Spleen (tissue), 7 donors: ENCODE measurements at regions not wholly inside any gene's neighbourhood (a gene's known extent, or its start where the extent isn't known, plus 50 kb on each side); places are given as distances from the start of the nearest gene placed in this dataset.

Source experiments
- CTCF ChIP-seq, 11 experiments: fragments of 200-600 bp in 7 of 11; fragments of 450-650 bp in 4 of 11; sonication (generic) in 4 of 11; IDR thresholded peaks in 8 of 11; conservative IDR thresholded peaks in 3 of 11; 1 replicate in 7 of 11; 2 replicates in 4 of 11; pipeline versions ENCODE4 v1.4.0 to v1.8.0; 2016 to 2021; ENCODE audit warnings: antibody characterized with exemption in 11 of 11, inconsistent platforms in 4 of 11, mild to moderate bottlenecking in 1 of 11
- POLR2A ChIP-seq, 3 donors: fragments of 450-650 bp; IDR thresholded peaks; one replicate each; pipeline ENCODE4 v1.5.1; 2017; ENCODE audit warnings: antibody characterized with exemption in 3 of 3, mild to moderate bottlenecking in 1 of 3
- POLR2AphosphoS5 ChIP-seq, 3 donors: sonication (generic); formaldehyde crosslinking; IDR thresholded peaks; one replicate each; pipeline ENCODE4 v1.5.1; 2017; ENCODE audit warnings: antibody characterized with exemption in 3 of 3
- donor health status: DM: no; HTN: no; CAD: no; lungs with moderate emphysema.
- donor health status: DM: no; HTN: no; CAD: no.
- donor health status: DM: no; HTN: no; CAD: no.

DNA sequence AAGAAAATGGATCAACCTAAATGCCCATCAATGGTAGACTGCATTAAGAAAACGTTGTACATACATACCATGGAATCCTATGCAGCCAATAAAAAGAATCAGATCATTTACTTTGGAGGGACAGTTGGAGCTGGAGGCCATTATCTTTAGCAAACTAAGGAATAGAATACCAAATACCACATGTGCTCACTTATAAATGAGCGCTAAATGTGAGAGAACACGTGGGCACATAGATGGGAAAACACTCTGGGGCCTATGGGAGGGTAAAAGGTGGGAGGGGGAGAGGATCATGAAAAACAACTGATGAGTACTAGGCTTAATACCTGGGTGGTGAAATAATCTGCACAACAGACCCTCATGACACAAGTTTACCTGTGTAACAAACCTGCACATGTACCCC is 1729.9 kb upstream of the PCDH10 start:
- TF ChIP-seq CTCF (IDR thresholded peaks at IDR 0.05 in 8 of 11, conservative IDR thresholded peaks at IDR 0.05 in 3 of 11) (no peak), POLR2AphosphoS5 (IDR thresholded peaks at IDR 0.05) (no peak), POLR2A (IDR thresholded peaks at IDR 0.05) (no peak)
